KOPT-K1 (cell line): ENCODE measurements at regions not wholly inside any gene's neighbourhood (a gene's known extent, or its start where the extent isn't known, plus 50 kb on each side); places are given as distances from the start of the nearest gene placed in this dataset.
"Not testable (repeated sequence)": the region's sequence is repeated elsewhere in the genome, so short reads cannot be mapped to it uniquely, and the experiment has no call there.

ENCODE experiments used
- H3K27ac ChIP-seq: fragments of 200-600 bp; sonication (generic); 2 replicates; pipeline ENCODE4 v1.5.1; 2016; ENCODE audit warnings: antibody characterized with exemption, mild to moderate bottlenecking, low read depth, low read length; ENCODE audit not compliant: poor library complexity, severe bottlenecking
- H3K36me3 ChIP-seq: fragments of 200-600 bp; sonication (generic); 2 replicates; pipeline ENCODE4 v1.5.1; 2017; ENCODE audit warnings: antibody characterized with exemption, mild to moderate bottlenecking, low read length, moderate library complexity; ENCODE audit not compliant: insufficient read depth
- H3K9me3 ChIP-seq: fragments of 200-600 bp; sonication (generic); 2 replicates; pipeline ENCODE4 v1.5.1; 2017; ENCODE audit warnings: antibody characterized with exemption, low read length, mild to moderate bottlenecking; ENCODE audit not compliant: insufficient read depth, poor library complexity, severe bottlenecking

GRCh38 chr6:44734886-44735629 lies 347.6 kb downstream of the CDC5L start:
- Histone ChIP-seq H3K36me3 (no peaks in the 10 kb centered on the region), H3K9me3 (no peaks in the 10 kb centered on the region), H3K27ac (no peak overlapping the region)

DNA sequence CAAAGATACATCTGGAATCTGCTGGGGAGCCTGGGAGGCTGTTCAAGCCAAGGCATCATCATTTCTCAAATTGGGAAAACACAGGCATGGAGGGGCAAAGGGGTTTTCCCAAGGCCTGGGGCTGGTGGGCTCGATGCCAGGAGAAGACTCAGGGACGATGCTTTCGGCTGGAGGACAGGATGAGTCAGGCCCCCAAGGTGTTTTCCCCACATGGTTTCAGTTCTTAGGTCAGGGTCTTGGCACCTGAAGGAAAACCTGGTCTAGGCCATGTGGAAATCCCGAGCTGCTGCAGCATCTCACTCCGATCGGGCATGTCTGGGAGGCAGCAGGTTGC lies 348.1 kb downstream of the CDC5L start:
- no peaks in the 10 kb centered on the region for H3K9me3 ChIP-seq
- H3K36me3 ChIP-seq, result no peaks in the 10 kb centered on the region
- no peak overlapping the region for H3K27ac ChIP-seq

DNA sequence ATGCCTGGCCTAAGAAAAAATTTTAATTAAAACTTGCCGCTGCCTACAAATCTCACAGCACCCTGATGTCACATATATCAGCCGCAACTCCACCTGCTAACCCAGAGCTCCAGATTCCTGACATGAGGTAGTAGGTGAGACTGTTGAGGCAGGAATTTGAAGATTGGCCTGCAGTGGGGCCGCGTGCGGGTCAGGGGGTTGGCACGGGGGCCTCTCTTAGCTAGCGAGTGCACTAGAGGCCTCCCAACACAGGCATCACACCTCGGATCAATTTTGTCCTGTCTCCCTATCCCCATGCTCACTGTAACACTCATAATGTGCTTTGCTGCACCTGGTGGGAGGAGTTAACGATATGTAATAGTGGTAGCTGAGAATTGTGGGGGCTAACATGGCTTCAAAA lies 349.8 kb downstream of the CDC5L start:
- H3K27ac ChIP-seq, result no peak overlapping the region
- no peaks in the 10 kb centered on the region for H3K9me3 ChIP-seq
- H3K36me3 ChIP-seq, result no peaks in the 10 kb centered on the region

DNA sequence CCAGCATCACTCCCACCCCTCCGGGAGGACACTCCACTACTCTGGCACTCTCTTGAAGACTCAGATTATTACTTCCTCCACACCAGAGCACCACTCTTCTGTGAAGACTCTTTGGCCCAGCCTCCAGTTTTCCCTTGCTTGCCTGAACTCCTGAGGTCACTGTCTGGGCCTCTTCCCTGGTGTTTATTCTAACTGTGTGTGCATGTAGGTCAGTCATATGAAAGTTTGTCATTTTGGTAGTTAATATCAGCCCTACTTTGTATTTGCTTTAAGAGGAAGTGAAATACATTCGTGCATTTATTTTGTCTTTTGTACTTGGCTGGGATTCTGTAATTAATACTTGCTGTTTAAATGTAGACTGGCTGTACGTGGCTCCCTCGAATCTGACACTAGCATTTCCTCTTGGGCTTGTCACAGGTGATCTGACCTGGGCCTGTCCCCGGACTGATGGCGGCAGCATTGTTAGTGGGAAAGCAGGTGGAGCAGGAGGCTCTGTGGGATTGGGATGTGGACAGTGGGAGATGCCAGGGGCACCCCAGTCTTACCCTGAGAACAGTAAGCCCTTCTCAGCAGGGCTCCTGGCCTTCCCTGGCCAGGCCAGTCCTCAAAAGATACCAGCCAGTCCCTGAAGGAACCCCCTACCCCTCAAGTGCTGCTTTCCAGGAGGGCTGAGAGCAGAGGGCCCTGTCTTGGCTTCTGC lies 350.5 kb downstream of the CDC5L start:
- H3K27ac ChIP-seq, result no peak overlapping the region

GRCh38 chr6:44738601-44739146 lies 351.2 kb downstream of the CDC5L start:
- Histone ChIP-seq H3K9me3 (no peaks in the 10 kb centered on the region), H3K36me3 (no peaks in the 10 kb centered on the region), H3K27ac (no peak overlapping the region)

More for the DNA sequence above, 350.5 kb downstream of the CDC5L start:
- H3K36me3 ChIP-seq, result no peaks in the 10 kb centered on the region
- H3K9me3 ChIP-seq, result no peaks in the 10 kb centered on the region

DNA sequence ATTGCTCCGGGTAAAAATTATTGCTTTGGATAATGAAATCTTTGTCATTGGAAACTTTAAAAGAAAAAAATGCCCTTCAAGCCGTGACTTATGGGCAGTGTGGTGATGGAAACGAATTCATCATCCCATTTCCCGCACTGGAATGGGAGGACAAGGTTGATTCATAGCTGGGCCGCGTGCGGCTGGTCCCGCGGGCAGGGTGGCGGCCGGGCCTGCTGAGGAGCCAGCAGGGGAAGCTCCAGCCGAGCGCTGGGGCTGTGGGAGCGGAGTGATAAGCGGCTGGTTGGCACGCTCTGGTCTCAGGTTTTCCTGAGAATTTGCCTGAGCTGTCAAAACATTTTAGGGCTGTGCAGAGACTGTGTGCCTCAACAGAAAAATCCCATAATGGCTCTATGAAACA lies 351.7 kb downstream of the CDC5L start:
- H3K36me3 ChIP-seq, result no peaks in the 10 kb centered on the region
- no peaks in the 10 kb centered on the region for H3K9me3 ChIP-seq
- H3K27ac ChIP-seq, result no peak overlapping the region

GRCh38 chr6:44740566-44741120 lies 353.1 kb downstream of the CDC5L start:
- no peak overlapping the region for H3K27ac ChIP-seq
- H3K36me3 ChIP-seq, result no peaks in the 10 kb centered on the region
- H3K9me3 ChIP-seq, result peaks cover 13% of the 10 kb centered on the region

GRCh38 chr6:44742201-44742600 lies 354.7 kb downstream of the CDC5L start:
- Histone ChIP-seq H3K9me3 (peaks cover 18% of the 10 kb centered on the region), H3K36me3 (no peaks in the 10 kb centered on the region), H3K27ac (no peak overlapping the region)

DNA sequence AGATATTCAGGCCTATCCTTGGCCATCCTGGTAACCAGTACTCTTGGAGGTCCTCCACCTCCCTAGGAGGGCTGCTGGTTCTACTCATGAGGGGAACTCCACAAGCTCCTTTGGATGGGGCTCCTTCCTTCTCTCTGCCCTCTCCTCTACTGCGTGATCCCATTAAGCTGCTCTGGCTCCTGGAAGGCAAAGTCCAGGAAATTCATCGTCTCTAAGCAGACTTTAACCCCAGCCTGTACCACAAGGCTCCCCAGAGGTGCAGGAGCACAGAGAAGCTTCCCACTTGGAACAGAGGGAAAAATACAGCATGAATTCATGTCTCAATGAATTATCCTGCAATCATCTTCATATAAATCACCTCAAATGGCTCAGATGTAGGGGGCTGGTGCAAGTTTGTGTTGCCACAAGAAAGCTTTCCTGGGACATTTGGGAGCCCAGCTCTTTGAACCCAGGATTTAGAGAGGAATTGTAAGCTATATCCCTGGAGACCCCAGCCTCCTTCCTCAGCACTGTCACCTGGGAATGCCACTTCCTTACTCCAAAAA lies 355.4 kb downstream of the CDC5L start:
- peaks cover 20% of the 10 kb centered on the region for H3K9me3 ChIP-seq
- no peaks in the 10 kb centered on the region for H3K36me3 ChIP-seq
- H3K27ac ChIP-seq, result no peak overlapping the region

- peaks cover 21% of the 10 kb centered on the region for H3K9me3 ChIP-seq
- H3K27ac ChIP-seq, H3K36me3 ChIP-seq: not testable (repeated sequence)
These were observed 372.6 kb downstream of the CDC5L start for GRCh38 chr6:44760116-44760515.

DNA sequence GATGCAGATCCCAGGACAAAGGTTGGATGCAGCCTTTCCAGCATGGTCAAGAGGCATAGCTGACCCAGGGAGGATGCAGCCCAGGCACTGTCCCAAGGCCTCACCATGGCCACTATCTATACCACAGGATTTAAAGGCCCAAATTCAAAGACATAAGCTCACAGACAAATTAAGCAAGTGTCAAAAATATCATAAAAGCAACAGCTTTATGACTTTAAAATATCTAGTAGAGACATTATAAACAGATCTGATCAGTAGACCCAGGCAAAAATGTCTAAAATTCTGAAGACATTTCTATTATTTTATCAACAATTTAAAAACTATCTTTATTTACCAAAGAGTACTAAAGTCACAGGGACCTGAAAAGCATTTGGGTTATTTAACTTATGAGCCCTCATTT lies 373.5 kb downstream of the CDC5L start:
- Histone ChIP-seq H3K36me3 (no peaks in the 10 kb centered on the region), H3K27ac (no peak overlapping the region), H3K9me3 (peaks cover 21% of the 10 kb centered on the region)

DNA sequence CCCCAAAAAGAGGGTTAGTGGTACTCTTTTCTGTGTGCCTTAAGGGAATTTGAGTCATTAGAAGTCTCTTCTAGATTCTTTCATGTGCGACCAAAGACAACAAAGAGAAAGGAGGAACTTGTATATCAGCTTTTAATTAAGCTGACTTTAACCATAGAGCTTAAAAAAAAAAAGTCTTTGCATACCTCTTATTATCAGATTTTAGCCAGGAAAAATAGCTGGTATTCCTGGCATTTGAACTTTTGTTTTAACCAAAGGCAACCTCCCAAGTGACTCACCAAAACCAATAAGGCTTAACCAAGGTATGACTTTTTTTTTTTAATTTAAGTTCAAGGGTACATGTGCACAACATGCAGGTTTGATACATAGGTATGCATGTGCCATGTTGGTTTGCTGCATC lies 375.0 kb downstream of the CDC5L start:
- H3K9me3 ChIP-seq, result peaks cover 21% of the 10 kb centered on the region
- H3K27ac ChIP-seq, result no peak overlapping the region
- no peaks in the 10 kb centered on the region for H3K36me3 ChIP-seq

DNA sequence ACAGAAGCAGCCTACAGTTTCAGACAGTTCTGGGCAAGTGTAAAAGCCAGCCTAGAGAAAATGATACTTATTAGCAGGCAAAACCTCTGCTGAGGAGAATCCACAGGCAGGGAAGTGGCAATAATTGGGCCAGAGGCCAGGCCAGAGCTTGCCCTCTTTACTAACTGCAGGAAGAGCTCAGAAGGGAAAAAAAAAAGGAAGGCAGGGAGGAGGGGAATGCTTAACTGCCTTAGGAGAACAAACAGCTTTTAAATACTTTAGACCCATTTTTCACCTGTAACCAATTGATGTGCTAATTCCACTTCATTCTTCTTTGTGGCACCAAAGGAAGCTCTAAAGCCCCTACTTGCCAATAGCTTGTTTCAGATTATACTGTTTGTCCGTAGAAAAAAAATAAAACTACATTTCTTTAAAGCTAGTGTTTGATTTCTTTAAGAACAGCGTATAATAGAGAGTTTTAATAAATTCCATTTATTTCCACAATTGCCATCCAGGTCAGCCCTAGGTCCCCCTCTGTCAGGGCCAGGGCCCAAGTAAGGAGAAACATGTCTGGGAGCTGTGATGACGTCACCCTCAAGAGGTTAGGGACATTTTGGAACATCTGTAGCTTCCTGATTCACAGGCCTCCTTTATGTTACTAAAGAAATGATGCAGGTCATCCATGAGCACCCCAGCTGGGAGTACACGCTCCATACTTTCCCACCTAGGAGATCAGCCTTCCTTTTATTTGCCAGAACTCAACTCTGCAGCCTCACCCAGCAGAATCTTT lies 384.3 kb downstream of the CDC5L start:
- peaks cover 11% of the 10 kb centered on the region for H3K9me3 ChIP-seq
- H3K27ac ChIP-seq, result peak overlapping the region; percentile 18
- no peaks in the 10 kb centered on the region for H3K36me3 ChIP-seq

DNA sequence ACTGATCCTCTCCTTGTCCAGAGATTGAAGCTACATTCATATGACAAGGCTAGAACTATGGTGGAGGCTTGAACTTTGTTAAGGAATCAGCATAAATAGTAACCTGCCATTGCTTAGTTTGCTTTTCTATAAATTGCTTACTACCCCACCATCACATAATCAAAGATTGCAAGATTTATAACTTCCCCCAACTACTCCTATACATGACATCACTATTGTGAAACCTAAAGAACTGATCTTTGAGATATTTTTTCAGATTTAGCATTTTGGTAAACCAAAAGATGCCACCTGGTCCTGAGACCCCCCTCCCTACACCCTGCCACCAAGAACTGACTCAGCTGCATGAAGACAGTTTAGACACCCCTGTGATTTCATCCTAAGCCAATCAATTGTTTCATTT lies 385.3 kb downstream of the CDC5L start:
- Histone ChIP-seq H3K27ac (no peak overlapping the region), H3K9me3 (peaks cover 11% of the 10 kb centered on the region), H3K36me3 (no peaks in the 10 kb centered on the region)

DNA sequence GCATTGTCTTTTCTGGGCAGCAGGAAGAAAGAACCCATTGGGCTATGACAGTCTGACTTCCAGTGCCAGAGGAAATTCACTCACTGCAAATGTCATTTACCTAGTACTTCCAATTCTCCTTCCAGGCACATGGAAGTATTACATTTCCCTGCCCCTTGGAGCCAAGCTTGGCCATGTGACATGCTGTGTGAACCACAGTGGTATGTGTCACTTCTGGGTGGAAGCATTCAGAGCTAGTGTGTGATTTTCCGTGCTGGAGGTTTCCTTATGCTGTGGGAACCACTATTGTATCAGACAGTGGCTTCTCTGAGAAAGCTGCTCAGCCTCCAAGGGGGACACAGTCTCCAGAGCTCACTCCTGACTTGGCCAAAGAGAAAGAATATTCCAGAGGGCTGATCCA lies 387.6 kb downstream of the CDC5L start:
- Histone ChIP-seq H3K36me3 (no peaks in the 10 kb centered on the region), H3K9me3 (peaks cover under 1% of the 10 kb centered on the region), H3K27ac (no peak overlapping the region)
